Suprapubic skin (tissue), 4 donors: ENCODE measurements at regions not wholly inside any gene's neighbourhood (a gene's known extent, or its start where the extent isn't known, plus 50 kb on each side); places are given as distances from the start of the nearest gene placed in this dataset.
"Not testable (repeated sequence)": the region's sequence is repeated elsewhere in the genome, so short reads cannot be mapped to it uniquely, and the experiment has no call there.

Source experiments
- DNase-seq, 2 donors: peaks; one replicate each; pipeline ENCODE4 v3.0.0-alpha.2; 2019; ENCODE audit warnings: low spot score in 2 of 2
- H3K27ac ChIP-seq: fragments of 200-600 bp; sonication (generic); one replicate; pipeline ENCODE4 v1.5.1; 2019
- H3K27me3 ChIP-seq: fragments of 200-600 bp; sonication (generic); one replicate; pipeline ENCODE4 v1.5.1; 2019
- H3K36me3 ChIP-seq: fragments of 200-600 bp; sonication (generic); one replicate; pipeline ENCODE4 v1.5.1; 2019
- H3K4me1 ChIP-seq: fragments of 200-600 bp; sonication (generic); one replicate; pipeline ENCODE4 v1.5.1; 2019
- H3K4me3 ChIP-seq: fragments of 200-600 bp; sonication (generic); one replicate; pipeline ENCODE4 v1.5.1; 2019; ENCODE audit warnings: mild to moderate bottlenecking
- H3K9me3 ChIP-seq: fragments of 200-600 bp; sonication (generic); one replicate; pipeline ENCODE4 v1.5.1; 2019
- CTCF ChIP-seq, 2 donors: fragments of 200-600 bp in 1 of 2; fragments of 450-650 bp in 1 of 2; sonication (generic) in 1 of 2; IDR thresholded peaks; one replicate each; pipeline ENCODE4 v1.5.1; 2016 to 2019; ENCODE audit warnings: antibody characterized with exemption in 2 of 2, mild to moderate bottlenecking in 1 of 2, moderate library complexity in 1 of 2
- EP300 ChIP-seq: sonication (generic); formaldehyde crosslinking; IDR thresholded peaks from one replicate; pipeline ENCODE4 v1.6.1; 2017; ENCODE audit warnings: antibody characterized with exemption
- POLR2A ChIP-seq, 2 donors: fragments of 450-650 bp; IDR thresholded peaks; one replicate each; pipeline ENCODE4 v1.6.1; 2017; ENCODE audit warnings: antibody characterized with exemption in 2 of 2, mild to moderate bottlenecking in 2 of 2, moderate library complexity in 2 of 2
- POLR2AphosphoS5 ChIP-seq, 3 donors: sonication (generic); formaldehyde crosslinking; IDR thresholded peaks; one replicate each; pipeline ENCODE4 v1.6.1; 2017; ENCODE audit warnings: antibody characterized with exemption in 3 of 3
- WGBS: methylation state at CpG from one replicate; pipeline ENCODE4 v1.1.5; 2018; 5-methylcytosine and 5-hydroxymethylcytosine counted together

GRCh38 chr4:92021203-92021602, 282.6 kb upstream of the GRID2 start:
- TF ChIP-seq EP300, result no peak
- no peak for TF ChIP-seq CTCF (IDR thresholded peaks at IDR 0.05)
- no peak for TF ChIP-seq POLR2A (IDR thresholded peaks at IDR 0.05)
- no peak for TF ChIP-seq POLR2AphosphoS5 (IDR thresholded peaks at IDR 0.05)
- Histone ChIP-seq H3K27ac (no peak overlapping the region), H3K36me3 (no peaks in the 10 kb centered on the region), H3K9me3 (no peaks in the 10 kb centered on the region), H3K4me3 (no peak overlapping the region), H3K4me1 (no peaks in the 10 kb centered on the region), H3K27me3 (no peaks in the 10 kb centered on the region)
- no peak for DNase-seq
- 80% methylated on average over 1 of the region's 1 CpG for WGBS

DNA sequence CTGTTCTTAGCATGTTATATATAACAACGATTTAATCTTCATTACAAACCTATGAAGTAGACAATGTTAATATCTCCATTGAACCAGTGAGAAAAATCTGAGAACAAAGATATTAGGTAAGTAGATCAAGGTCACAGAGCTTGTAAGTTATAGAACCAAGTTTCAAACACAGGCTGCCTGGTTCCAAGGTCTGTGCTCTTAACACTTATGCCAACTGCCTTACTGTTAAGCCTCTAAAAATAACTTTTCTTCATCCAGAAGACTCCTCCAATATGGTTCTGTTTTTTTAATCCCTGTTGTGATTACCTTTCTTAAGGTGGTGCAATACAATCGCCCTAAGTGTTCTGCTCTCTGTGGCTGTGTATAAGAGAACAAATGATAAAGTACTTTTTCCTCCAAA, 282.0 kb upstream of the GRID2 start:
- H3K27me3 ChIP-seq, result no peaks in the 10 kb centered on the region
- H3K36me3 ChIP-seq, result no peaks in the 10 kb centered on the region
- WGBS, result 84% methylated on average over 2 of the region's 2 CpGs
- no peaks in the 10 kb centered on the region for H3K9me3 ChIP-seq
- H3K4me1 ChIP-seq, result no peaks in the 10 kb centered on the region
- DNase-seq, result no peak
- H3K4me3 ChIP-seq, result no peak overlapping the region
- H3K27ac ChIP-seq, result no peak overlapping the region
- TF ChIP-seq POLR2A (IDR thresholded peaks at IDR 0.05) (no peak), EP300 (no peak), CTCF (IDR thresholded peaks at IDR 0.05) (no peak), POLR2AphosphoS5 (IDR thresholded peaks at IDR 0.05) (no peak)

DNA sequence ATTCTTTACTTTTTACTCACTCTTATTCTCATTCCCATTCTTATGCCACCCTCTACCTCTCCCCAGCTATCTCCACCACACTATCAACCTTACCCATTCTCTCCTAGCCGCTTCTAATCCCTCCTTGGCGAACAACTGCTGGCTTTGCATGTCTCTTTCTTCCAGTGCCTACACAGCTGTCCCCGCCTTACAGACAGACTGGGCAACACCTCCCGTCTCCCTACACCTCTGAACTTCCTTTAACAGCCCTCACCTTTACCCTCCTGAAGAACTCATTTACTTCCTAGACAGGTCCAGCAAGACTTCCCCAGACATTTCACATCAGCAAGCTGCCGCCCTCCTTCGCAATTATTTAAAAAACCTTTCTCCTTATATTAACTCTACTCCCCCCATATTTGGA, 274.9 kb upstream of the GRID2 start:
- WGBS, result 91% methylated on average over 6 of the region's 6 CpGs
- H3K27ac ChIP-seq, H3K4me3 ChIP-seq, H3K27me3 ChIP-seq, H3K9me3 ChIP-seq, H3K36me3 ChIP-seq, H3K4me1 ChIP-seq, DNase-seq: not testable (repeated sequence)

- H3K27me3 ChIP-seq, result no peaks in the 10 kb centered on the region
- WGBS, result 59% methylated on average over 2 of the region's 2 CpGs
- no peaks in the 10 kb centered on the region for H3K36me3 ChIP-seq
- H3K4me3 ChIP-seq, result no peak overlapping the region
- H3K4me1 ChIP-seq, result no peaks in the 10 kb centered on the region
- no peaks in the 10 kb centered on the region for H3K9me3 ChIP-seq
- DNase-seq, result no peak
- TF ChIP-seq EP300 (no peak), POLR2A (IDR thresholded peaks at IDR 0.05) (no peak), CTCF (IDR thresholded peaks at IDR 0.05) (no peak), POLR2AphosphoS5 (IDR thresholded peaks at IDR 0.05) (no peak)
- H3K27ac ChIP-seq, result no peak overlapping the region
Observed at GRCh38 chr4:92031825-92032224, 271.9 kb upstream of the GRID2 start.

GRCh38 chr4:92035666-92036065, 268.1 kb upstream of the GRID2 start:
- Histone ChIP-seq H3K27me3 (no peaks in the 10 kb centered on the region), H3K9me3 (peaks cover 4% of the 10 kb centered on the region), H3K4me3 (no peak overlapping the region), H3K4me1 (no peaks in the 10 kb centered on the region), H3K36me3 (no peaks in the 10 kb centered on the region), H3K27ac (no peak overlapping the region)
- DNase-seq, result no peak
- WGBS, result 71% methylated on average over 3 of the region's 3 CpGs
- TF ChIP-seq POLR2A (IDR thresholded peaks at IDR 0.05) (no peak), CTCF (IDR thresholded peaks at IDR 0.05) (no peak), POLR2AphosphoS5 (IDR thresholded peaks at IDR 0.05) (no peak), EP300 (no peak)

- 92% methylated on average over 13 of the region's 13 CpGs for WGBS
- Histone ChIP-seq H3K27ac (no peak overlapping the region), H3K36me3 (no peaks in the 10 kb centered on the region), H3K9me3 (peaks cover 3% of the 10 kb centered on the region), H3K27me3 (no peaks in the 10 kb centered on the region), H3K4me3 (no peak overlapping the region), H3K4me1 (no peaks in the 10 kb centered on the region)
- TF ChIP-seq EP300 (no peak), POLR2A (IDR thresholded peaks at IDR 0.05) (no peak), CTCF (IDR thresholded peaks at IDR 0.05) (no peak), POLR2AphosphoS5 (IDR thresholded peaks at IDR 0.05) (no peak)
- DNase-seq, result no peak
Observed at GRCh38 chr4:92045718-92046117, 258.0 kb upstream of the GRID2 start.
